IPS-NIHi7 (cell line): ENCODE measurements at regions not wholly inside any gene's neighbourhood (a gene's known extent, or its start where the extent isn't known, plus 50 kb on each side); places are given as distances from the start of the nearest gene placed in this dataset.

Experiments used
- DNase-seq: peaks from one replicate; pipeline ENCODE4 v3.0.0; 2012; ENCODE audit warnings: mixed read lengths; ENCODE audit errors: extremely low spot score

DNA sequence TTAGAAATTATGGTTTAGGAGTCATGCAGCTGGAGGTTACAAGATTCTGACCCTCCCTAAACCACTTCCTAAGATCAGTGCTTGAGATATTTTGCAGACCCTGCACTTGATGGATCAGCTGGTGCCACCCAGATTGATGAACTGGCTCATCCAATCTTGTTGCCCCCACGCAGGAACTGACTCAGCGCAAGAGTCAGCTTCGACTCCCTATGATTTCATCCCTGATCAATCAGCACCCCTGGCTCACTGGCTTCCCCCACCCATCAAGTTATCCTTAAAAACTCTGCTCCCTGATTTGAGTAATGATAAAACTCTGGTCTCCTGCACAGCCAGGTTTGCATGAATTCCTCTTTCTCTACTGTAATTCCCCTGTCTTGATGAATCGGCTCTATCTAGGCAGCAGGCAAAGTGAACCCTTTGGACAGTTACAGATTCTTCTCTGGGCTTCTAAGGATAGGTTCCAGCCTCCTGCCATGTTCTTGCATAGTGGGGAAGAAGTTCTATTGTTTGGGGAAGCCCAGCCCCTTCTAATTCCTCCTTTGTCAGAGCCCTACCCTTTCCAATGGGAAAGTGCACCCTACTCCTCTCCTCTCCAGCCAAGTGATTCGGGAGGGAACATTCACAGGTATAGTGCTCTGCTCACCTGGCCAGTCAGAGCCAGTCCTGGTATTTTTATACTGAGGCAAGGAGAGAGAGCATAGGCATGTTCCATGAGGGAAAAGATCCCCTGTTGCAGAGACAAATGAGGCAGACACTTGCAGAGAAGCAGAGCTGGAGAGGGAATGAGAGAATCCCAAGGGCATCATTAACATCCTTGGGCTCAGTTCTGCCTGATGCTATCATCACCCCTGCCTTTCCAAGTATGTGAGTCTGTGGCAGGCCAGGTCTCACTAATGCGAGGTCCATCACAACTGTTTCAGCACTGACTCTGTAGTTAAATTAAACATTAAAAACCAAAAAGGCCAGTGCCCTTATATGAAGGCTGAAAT, 224.4 kb upstream of the GALNT17 start:
- DNase-seq, result no peak

DNA sequence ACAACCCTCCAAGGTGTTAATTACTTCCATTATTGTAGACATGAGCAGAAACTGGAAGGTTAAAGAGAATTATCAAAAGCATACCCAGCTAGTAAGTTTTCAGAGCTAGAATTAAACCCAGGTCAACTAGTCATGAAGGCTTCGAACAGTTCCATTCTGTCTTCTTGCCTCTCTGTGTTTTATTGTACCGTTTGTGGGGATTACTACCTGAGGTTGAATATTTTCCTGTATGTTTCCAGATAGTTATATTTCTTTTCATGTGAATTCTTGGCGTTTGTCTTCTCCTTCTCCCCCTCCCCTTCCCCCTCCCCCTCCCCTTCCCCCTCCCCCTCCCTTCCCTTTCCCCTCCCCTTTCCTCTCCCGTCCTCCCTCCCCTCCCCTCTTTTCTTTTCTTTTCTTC, 218.0 kb upstream of the GALNT17 start:
- DNase-seq, result no peak

DNA sequence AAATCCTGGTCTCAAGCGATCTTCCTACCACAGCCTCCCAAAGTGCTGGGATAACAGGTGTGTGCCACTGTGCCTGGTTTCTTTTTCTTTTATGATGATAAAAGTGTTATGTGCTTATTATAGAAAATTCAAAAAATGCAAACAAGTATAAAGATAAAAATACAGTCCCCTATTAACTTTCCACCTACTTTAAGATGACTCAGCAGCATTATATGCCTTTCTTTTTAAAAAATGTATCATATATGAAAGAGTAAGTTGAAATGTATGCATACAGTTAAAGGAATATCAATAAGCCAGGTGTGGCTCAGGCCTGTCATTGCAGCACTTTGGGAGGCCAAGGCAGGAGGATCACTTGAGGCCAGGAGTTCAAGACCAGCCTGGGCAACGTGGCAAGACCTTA, 216.9 kb upstream of the GALNT17 start:
- no peak for DNase-seq

DNA sequence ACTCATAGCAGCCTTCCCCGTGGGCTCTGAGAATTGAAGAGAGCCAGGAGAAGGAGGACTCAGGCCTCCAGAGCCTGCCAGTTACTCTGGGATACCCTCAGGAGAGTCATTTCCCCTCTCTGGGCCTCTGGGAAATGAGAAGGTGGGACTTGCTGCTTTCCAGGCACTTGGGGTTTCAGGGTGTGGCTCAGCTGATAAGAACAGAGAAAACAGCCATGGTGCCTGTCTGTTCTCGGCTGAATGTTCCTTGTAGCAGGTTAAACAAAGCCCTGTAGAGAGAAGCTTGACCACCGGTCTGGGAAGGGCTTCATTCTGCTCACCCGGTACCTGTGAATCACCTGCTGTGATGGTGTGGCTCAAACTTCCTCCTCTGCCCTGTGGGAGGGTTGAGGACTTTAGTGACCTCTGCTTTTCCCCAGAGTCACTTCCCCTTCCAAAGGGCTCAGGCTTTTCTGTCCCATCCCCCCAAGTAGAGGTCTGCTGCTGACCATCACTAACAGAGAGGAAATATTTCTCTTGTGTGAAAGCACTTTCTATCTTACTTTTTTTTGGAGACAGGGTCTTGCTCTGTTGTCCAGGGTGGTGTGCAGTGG, 212.4 kb upstream of the GALNT17 start:
- no peak for DNase-seq

DNA sequence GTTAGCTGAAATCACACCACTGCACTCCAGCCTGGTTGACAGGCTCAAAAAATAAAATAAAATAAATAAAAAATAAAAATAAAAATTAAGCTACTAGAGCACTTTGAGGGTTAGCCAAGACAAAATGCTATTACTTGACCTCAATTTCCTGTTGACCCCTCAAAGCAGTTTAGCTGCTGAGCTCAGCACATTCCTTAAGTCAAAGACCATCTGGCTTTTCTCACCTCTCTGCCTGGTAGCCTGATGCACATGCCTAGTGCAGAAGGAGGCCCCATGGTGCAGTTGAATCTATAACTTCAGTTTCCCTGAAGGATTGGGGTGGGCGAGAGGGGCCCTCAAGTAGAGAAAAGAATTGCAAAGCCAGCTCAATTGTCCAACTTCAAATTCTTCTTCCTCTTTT, 211.1 kb upstream of the GALNT17 start:
- DNase-seq, result no peak

DNA sequence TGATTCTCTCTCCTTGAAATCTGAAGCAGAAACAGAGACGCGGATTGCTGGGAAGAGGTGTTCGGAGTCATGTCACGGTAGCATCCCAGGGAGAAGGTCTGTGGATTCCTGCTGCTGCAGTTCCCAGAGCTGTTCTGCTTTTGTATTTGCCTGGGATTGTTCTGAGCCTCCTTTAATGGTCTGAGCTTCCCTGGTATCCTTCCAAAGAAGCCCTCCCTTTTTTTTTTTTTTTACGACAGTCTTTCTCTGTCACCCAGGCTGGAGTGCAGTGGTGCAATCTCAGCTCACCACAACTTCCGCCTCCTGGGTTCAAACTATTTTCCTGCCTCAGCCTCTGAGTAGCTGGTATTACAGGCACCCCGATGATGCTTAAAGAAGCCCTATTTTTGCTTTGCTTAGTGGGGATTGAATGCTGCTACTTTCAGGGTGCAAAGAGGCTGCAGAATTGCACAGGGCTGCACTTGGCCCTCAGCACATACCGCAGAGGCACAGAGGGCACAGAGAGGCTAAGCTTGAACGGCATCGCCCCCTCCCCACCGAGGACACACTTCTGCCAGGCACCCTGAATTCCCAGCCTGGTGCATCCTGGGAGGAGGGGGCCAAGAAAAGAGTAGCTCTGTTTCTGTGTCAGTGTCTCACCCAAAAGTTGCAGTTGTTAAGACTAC, 208.6 kb upstream of the GALNT17 start:
- DNase-seq, result no peak

DNA sequence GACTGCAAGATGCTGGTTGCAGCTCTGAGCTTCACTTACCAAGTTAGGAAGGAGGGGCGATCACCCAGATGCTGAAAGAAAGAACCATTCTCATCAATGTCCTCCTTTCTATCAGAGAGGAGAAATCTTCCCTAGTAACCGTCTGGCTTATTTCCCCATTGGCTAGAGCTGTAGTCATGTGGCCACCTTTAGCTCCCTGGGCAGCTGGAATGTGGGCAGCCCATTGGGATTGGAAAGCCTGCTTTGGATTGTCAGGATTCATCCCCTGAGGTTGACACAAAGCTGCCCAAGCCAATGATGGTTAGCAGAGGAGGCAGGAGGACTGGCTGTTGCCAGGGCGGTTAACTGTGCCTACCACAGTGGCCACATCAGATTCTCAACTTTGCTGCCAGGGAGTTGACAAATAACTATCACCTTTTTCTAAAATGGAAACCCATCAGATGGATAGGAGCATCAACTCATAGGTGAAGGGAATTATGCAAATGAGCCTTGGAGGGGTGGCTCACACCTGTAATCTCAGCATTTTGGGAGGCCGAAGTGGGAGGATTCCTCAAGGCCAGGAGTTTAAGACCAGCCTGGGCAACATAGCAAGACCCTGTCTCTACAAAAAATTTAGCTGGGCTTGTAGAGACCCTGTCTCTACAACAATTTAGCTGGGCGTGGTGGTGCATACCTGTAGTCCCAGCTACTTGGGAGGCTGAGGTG, 206.4 kb upstream of the GALNT17 start:
- DNase-seq, result peak; percentile 84

DNA sequence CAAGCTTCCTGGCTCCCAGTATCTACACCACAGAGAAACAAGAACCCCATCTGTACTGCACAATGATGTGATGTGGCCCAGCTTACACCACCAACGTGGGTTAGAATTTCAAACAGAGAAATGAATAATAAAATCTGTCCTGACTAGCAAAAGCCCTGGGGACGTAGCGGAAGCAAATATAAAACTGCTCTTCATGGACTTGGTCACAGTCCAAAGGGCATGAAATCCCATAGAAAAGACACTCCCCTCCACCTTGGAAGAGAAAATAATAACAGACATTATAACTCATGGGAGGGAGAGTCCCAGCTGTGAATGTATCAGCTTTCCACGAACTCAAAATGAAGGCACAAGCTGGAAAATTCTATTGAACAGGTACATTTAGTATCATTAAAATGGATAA, 205.3 kb upstream of the GALNT17 start:
- no peak for DNase-seq

DNA sequence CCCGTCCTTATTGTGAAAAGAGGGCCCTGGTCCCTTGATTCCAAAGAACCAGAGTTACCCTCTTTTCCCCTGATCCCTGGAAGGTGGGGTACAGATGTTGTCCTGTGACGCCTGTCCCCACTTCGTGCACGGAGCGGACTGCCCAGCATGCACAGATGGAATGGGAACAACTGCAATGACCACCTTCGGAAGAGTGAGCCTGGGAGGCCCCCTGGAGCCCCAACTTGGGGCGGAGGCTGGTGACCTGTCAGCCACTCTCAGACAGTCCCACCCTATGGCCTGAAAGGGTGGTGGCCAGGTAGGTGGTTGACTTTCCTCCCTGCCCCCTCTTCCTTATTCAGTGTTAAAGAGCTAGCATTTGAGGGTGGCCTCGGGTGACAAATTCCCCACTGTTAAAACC, 196.6 kb upstream of the GALNT17 start:
- no peak for DNase-seq

DNA sequence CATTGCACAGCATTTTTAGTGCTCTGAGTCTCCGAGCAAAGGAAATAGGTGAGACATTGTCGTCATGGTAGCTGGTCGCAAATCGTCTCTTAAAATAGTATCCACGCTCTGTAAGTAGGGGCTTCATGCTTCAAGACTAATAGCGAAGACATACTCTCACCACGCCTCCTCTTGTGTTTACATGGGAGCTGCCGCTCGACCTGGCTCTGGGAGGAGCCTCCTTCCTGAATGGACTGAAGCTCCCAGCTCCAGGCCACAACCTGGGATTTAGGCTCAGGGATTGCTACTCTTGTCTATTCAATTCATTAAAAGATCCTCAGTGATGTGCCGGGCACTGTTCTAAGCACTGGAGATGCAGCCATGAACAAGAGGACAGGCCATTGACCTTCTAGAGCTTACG, 196.1 kb upstream of the GALNT17 start:
- DNase-seq, result no peak

DNA sequence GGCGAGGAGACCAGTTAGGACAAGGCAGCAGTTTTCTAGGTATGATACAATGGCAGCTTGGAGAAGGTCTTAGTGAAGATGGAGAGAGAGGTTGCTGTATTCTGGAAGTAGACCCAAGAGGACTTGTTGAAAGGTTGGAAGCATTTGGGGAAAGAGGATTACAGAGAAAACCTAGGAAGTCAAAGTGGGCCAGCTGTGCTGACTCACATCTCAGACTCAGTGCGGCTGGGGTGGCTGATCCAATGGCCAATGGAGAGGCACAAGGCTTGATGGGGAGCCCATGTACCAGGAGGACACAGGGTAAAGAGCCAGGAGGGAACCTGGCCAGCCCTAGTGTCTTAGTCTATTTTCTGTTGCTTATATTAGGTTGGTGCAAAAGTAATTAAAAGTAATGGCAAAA, 194.5 kb upstream of the GALNT17 start:
- DNase-seq, result no peak

DNA sequence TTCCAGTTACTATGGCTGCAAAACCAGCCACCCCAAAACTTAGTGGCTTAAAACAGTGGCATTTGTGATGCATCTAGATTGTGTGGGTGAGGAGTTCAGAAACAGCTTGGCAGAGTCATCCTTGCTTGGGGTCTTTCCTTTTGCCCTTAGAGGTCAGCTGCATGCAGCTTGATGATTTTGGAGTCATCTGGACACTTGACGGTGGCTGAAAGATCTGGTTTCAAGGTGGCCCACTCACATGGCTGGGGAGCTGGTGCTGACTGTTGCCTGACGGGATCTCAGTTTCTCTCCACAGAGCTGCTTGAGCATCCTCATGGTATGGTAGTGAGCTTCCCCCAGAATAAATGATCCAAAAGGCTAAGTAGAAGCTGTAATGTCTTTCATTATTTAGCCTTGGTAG, 191.3 kb upstream of the GALNT17 start:
- DNase-seq, result no peak

DNA sequence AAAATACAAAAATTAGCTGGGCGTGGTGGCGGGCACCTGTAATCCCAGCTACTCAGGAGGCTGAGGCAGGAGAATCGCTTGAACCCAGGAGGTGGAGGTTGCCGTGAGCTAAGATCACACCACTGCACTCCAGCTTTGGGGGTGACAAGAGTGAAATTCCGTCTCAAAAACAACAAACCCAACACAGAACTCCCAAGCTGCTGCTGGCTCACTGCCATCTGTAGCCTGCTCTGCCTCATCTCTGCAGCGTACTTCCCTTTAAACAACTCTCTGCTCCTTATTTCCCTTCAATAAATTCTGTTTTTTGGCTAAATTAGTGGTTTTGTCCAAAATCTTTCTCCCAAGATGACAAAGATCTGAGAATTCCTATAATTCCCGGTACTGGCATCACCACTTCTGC, 189.2 kb upstream of the GALNT17 start:
- DNase-seq, result no peak

DNA sequence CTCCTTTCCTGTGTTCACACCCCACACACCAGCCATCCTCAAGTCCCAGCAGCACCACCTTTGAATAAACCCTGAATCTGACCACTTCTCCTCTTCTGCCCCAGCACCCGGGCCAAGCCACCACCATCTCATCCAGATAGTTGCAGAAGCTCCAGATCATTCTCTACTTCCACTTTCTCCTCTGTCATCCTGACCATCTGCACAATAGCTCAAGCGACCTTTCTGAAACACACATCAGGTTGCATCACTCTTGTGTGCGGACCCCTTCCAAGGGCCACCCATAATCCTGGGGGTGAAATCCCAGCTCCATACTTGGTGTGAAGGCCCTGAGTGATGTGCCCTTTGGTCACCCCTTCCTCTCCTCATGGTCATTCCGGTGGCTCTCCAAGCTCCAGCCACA, 187.4 kb upstream of the GALNT17 start:
- DNase-seq, result no peak

DNA sequence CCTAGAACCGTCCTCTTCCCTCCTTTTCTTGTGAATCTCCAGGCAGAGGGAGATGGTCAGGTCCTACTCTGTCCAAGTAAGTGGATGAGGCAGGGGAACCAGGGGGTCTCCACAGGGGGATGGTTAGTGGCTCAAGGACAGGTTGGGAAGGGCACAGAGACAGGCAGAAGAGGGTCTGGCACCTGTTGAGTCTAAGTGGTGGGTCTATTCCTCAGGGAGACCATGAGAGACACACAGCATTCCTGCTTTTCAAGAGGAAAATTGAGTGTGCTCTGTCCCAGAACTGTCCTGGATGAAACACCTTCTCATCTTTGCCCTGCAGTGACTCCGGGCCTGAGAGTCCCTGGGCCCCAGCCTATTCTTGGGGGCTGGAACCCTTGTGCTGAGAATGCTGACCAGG, 184.8 kb upstream of the GALNT17 start:
- DNase-seq, result no peak

DNA sequence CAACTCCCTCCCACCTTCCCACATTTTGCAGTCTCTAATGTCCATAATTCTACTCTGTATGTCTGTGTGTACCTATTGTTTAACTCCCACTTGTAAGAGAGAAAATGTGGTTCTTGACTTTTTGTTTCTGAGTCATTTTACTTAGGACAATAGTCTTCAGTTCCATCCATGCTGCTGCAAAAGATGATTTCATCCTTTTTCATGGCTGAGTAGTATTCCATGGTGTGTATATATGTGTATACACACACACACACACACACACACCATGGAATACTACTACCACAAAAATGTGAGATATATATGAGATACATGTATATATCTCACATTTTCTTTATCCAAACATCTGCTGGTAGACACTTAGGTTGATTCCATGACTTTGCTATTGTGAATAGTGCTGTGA, 182.1 kb upstream of the GALNT17 start:
- no peak for DNase-seq

DNA sequence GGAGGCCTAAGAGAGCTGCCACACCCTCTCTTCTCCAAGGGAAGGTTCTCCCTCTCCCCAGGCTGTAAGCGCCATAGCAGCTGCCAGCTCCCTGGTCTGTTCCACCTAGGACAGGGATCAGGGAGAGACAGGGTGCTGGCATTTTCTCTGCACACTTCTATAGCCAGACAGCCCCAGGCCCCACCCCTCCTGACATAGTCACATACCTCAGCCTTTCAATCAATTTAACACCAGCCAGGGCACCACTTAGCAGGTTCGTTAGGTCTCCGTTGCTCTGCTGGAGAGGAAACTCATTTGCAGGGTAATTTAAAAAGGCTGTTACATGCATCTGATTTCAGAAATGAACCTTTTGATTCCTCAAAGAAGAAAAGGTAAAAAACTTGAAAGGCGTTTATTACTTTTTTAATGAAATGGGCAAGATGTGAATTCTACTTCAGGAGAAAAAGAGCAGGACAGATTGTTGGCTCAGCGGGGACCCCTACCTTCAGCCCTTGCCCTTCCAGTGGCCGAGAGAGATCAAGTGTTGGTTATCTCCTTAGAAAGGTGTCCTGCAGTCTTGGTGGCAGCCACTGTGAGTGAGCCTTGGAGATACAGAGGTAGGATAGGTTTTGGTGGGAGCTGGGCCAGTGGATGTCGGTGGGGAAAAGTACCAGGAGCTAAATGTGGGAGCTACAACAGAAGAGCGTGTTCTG, 180.5 kb upstream of the GALNT17 start:
- peak; percentile 47 for DNase-seq

DNA sequence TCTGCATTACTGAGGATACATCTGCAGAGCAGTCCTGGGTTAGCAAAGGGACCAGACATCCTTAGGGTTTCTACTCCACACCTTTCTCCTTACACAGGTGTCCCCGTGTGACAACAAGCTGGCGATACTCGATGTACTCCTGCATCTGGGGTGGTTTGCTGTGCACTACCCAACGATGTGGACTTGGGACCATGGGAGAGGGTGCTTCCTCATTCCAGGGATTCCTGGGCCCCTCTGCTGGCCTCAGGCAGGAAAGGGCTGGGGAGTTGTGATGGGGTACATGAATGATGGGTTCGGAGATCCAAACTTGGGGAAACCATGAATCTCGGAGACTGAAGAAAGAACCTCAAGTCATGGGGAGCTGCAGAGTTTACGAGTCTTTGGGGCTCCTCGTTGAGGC, 179.6 kb upstream of the GALNT17 start:
- DNase-seq, result no peak

DNA sequence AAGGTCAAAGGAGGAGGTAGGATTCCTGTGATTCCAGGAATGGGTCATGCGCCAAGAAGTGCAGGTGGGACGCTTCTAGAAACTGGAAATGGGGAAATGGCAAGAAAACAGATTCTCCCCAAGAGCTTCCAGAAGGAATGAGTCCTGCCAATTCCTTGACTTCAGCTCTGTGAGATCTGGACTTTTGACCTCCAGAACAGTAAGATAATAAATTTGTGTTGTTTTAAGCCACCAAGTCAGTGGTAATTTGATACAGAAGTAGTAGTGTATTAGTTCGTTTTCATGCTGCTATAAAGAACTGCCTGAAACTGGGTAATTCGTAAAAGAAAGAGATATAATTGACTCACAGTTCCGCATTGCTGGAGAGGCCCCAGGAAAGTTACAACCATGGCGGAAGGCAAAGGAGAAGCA, 178.6 kb upstream of the GALNT17 start:
- no peak for DNase-seq

DNA sequence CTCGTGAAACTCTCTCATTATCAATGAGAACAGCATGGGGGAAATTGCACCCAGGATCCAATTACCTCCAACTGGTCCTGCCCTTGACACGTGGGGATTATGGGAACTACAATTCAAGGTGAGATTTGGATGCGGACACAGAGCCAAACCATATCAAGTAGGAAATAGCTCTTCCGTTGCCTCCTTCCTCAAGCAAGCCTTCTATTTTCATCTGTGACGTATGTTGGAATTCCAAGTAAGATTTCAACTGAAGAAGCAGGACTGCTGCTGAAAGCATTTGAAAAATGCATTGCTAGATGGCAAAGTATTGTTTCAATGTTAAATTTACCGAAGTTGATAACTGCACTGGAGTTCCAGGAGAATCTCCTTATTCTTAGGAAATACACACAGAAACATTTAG, 178.1 kb upstream of the GALNT17 start:
- DNase-seq, result no peak

DNA sequence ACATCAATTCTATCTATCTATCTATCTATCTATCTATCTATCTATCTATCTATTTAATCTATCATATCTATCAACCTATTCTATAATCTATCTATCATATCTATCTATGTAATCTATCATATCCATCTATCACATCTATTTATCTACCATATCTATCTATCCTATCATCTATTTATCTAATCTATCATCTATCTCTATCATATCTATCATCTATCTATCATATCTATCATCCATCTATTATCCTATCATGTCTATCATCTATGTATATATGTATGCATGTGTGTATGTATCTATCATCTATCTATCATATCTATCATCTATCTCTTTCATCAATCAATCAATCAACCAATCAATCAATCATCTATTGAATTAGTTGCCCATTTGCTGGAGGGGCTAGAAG, 159.3 kb upstream of the GALNT17 start:
- no peak for DNase-seq

DNA sequence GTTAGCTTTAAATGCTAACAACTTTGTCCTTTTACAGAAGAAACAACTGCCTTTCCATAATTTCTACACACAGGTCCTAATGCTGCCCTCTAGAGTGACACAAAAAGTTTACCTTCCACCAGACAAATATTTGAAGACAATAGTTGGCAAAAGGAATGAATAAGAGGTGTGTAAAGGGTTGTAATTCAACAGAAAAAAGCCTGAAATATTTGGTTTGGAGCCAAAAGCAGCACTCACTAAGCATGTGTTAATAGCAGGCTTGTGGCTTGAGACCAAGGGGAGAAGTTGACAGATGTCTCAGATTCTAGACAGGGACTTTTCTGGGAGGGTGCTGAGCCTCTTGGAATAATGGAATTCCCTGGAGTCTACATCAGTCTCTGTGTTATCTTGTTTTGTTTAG, 156.2 kb upstream of the GALNT17 start:
- no peak for DNase-seq
